H1 (cell line): ENCODE measurements at regions not wholly inside any gene's neighbourhood (a gene's known extent, or its start where the extent isn't known, plus 50 kb on each side); places are given as distances from the start of the nearest gene placed in this dataset.

ENCODE experiments used
- CTCF ChIA-PET: fragments of 300-600 bp; sonication (Branson Sonifier 250); formaldehyde crosslinking; loops from one replicate; lab custom pipeline; 2021; ENCODE audit not compliant: partially characterized antibody; lab: Charles Lee
- POLR2A ChIA-PET: fragments of 300-600 bp; sonication (Branson Sonifier 250); formaldehyde crosslinking; loops from one replicate; lab custom pipeline; 2021; ENCODE audit warnings: inconsistent platforms; ENCODE audit not compliant: partially characterized antibody; lab: Charles Lee
- DNase-seq, 2 experiments: peaks; one replicate each; pipeline versions ENCODE4 v3.0.0 to v3.0.0-alpha.2; 2010 to 2022; ENCODE audit warnings: low spot score in 2 of 2, low read depth in 1 of 2, mixed read lengths in 1 of 2
- FAIRE-seq: peaks from 2 replicates; lab custom pipeline; 2011; peaks lifted over from hg19 to GRCh38; lab: Jason Lieb, UNC
- H2AFZ ChIP-seq: 2 replicates; pipeline ENCODE4 v1.8.1; 2012; ENCODE audit warnings: low read length, inconsistent platforms
- H2AK5ac ChIP-seq: 2 replicates; pipeline ENCODE4 v1.6.1; 2013; ENCODE audit warnings: low read depth, low read length
- H2BK120ac ChIP-seq: replicated peaks from 2 replicates; pipeline ENCODE3; 2013; ENCODE audit warnings: low read depth, low read length, inconsistent platforms
- H2BK12ac ChIP-seq: 2 replicates; pipeline ENCODE4 v1.6.1; 2013; ENCODE audit warnings: low read depth, low read length
- H2BK15ac ChIP-seq: 2 replicates; pipeline ENCODE4 v1.6.1; 2013; ENCODE audit warnings: low read length
- H2BK20ac ChIP-seq: 2 replicates; pipeline ENCODE4 v1.6.1; 2013; ENCODE audit warnings: low read length
- H2BK5ac ChIP-seq: 2 replicates; pipeline ENCODE4 v1.6.1; 2013; ENCODE audit warnings: low read depth, low read length
- H3K14ac ChIP-seq: 2 replicates; pipeline ENCODE4 v1.6.1; 2013; ENCODE audit warnings: inconsistent platforms; ENCODE audit not compliant: insufficient read length
- H3K18ac ChIP-seq: 2 replicates; pipeline ENCODE4 v1.6.1; 2013; ENCODE audit warnings: low read length; ENCODE audit errors: extremely low read depth
- H3K23ac ChIP-seq: 2 replicates; pipeline ENCODE4 v1.6.1; 2013; ENCODE audit warnings: inconsistent platforms; ENCODE audit not compliant: insufficient read length
- H3K23me2 ChIP-seq: 2 replicates; pipeline ENCODE4 v1.6.1; 2013; ENCODE audit warnings: low read depth, low read length
- H3K27ac ChIP-seq: 2 replicates; pipeline ENCODE4 v1.6.1; 2011; ENCODE audit warnings: low read depth, low read length, inconsistent platforms
- H3K27me3 ChIP-seq, 4 experiments: replicated peaks in 1 of 4; 1 replicate in 1 of 4; 2 replicates in 3 of 4; pipeline versions ENCODE4 v1.6.1 to v1.8.1; 2011 to 2013; ENCODE audit warnings: low read length in 3 of 4, mild to moderate bottlenecking in 3 of 4, inconsistent platforms in 2 of 4, mixed read lengths in 2 of 4, moderate library complexity in 1 of 4; ENCODE audit not compliant: control insufficient read depth in 3 of 4, insufficient read depth in 3 of 4; ENCODE audit errors: extremely low read depth in 1 of 4
- H3K36me3 ChIP-seq, 4 experiments: 2 replicates each; pipeline versions ENCODE4 v1.6.1 to v1.8.1; 2011 to 2013; ENCODE audit warnings: mild to moderate bottlenecking in 4 of 4, low read length in 3 of 4, moderate library complexity in 2 of 4, control low read depth in 1 of 4, inconsistent platforms in 1 of 4; ENCODE audit not compliant: insufficient read depth in 4 of 4, control insufficient read depth in 2 of 4
- H3K4ac ChIP-seq: replicated peaks from 2 replicates; pipeline ENCODE3; 2013; ENCODE audit warnings: low read length, low read depth, mixed read lengths, inconsistent platforms; ENCODE audit not compliant: insufficient read length
- H3K4me1 ChIP-seq, 4 experiments: replicated peaks in 1 of 4; 1 replicate in 1 of 4; 2 replicates in 3 of 4; pipeline versions ENCODE4 v1.6.1 to v1.8.1; 2011 to 2013; ENCODE audit warnings: low read length in 3 of 4, inconsistent platforms in 2 of 4, mixed read lengths in 1 of 4; ENCODE audit not compliant: insufficient read depth in 4 of 4, control insufficient read depth in 3 of 4
- H3K4me2 ChIP-seq, 2 experiments: 2 replicates each; pipeline versions ENCODE4 v1.6.1 to v1.8.1; 2011 to 2013; ENCODE audit warnings: low read depth in 2 of 2, low read length in 2 of 2, control low read depth in 1 of 2, inconsistent platforms in 1 of 2, mild to moderate bottlenecking in 1 of 2; ENCODE audit not compliant: insufficient read depth in 1 of 2
- H3K4me3 ChIP-seq, 4 experiments: fragments of 200-600, 300-600 bp in 1 of 4; sonication (generic), shearing (Covaris generic), sonication (Bioruptor Twin) in 1 of 4; 2 replicates each; pipeline versions ENCODE4 v1.5.1 to v1.8.1; 2011 to 2016; ENCODE audit warnings: low read length in 4 of 4, low read depth in 3 of 4, control low read depth in 2 of 4, inconsistent platforms in 2 of 4, mild to moderate bottlenecking in 2 of 4, mixed read lengths in 1 of 4, moderate library complexity in 1 of 4; ENCODE audit not compliant: insufficient read depth in 2 of 4; ENCODE audit errors: extremely low read depth in 1 of 4
- H3K56ac ChIP-seq: replicated peaks from 2 replicates; pipeline ENCODE3; 2013; ENCODE audit warnings: low read depth, mild to moderate bottlenecking, mixed read lengths, low read length, inconsistent platforms; ENCODE audit not compliant: insufficient read length
- H3K79me1 ChIP-seq: 2 replicates; pipeline ENCODE4 v1.6.1; 2013; ENCODE audit warnings: low read depth, low read length, control low read depth
- H3K79me2 ChIP-seq, 2 experiments: 2 replicates each; pipeline versions ENCODE4 v1.6.1 to v1.8.1; 2012 to 2013; ENCODE audit warnings: low read length in 2 of 2, mild to moderate bottlenecking in 2 of 2, inconsistent platforms in 1 of 2; ENCODE audit not compliant: insufficient read depth in 2 of 2, control insufficient read depth in 1 of 2
- H3K9ac ChIP-seq, 4 experiments: replicated peaks in 1 of 4; 1 replicate in 1 of 4; 2 replicates in 3 of 4; pipeline versions ENCODE4 v1.6.1 to v1.8.1; 2011 to 2013; ENCODE audit warnings: low read depth in 3 of 4, low read length in 3 of 4, control low read depth in 2 of 4, mild to moderate bottlenecking in 2 of 4, moderate library complexity in 2 of 4, inconsistent platforms in 1 of 4; ENCODE audit errors: extremely low read depth in 1 of 4
- H3K9me3 ChIP-seq, 2 experiments: 2 replicates each; pipeline versions ENCODE4 v1.6.1 to v1.8.1; 2012 to 2013; ENCODE audit warnings: mild to moderate bottlenecking in 2 of 2, moderate library complexity in 2 of 2, control low read depth in 1 of 2, inconsistent platforms in 1 of 2, low read depth in 1 of 2, low read length in 1 of 2, mixed read lengths in 1 of 2; ENCODE audit not compliant: insufficient read depth in 2 of 2
- H4K20me1 ChIP-seq, 2 experiments: replicated peaks in 1 of 2; 2 replicates each; pipeline versions ENCODE3 to v1.8.1; 2011 to 2013; ENCODE audit warnings: inconsistent platforms in 2 of 2, low read length in 2 of 2, mild to moderate bottlenecking in 1 of 2; ENCODE audit not compliant: insufficient read depth in 2 of 2, control insufficient read depth in 1 of 2
- H4K5ac ChIP-seq: 2 replicates; pipeline ENCODE4 v1.6.1; 2013; ENCODE audit warnings: low read length, low read depth, mixed read lengths, inconsistent platforms; ENCODE audit not compliant: insufficient read length
- H4K8ac ChIP-seq: 2 replicates; pipeline ENCODE4 v1.8.0; 2013; ENCODE audit warnings: mild to moderate bottlenecking, moderate library complexity, low read length, inconsistent platforms; ENCODE audit not compliant: insufficient read depth; ENCODE audit errors: extremely low read depth
- H4K91ac ChIP-seq: replicated peaks from 2 replicates; pipeline ENCODE3; 2013; ENCODE audit warnings: low read length, mixed read lengths, inconsistent platforms; ENCODE audit not compliant: insufficient read length
- CBX5 ChIP-seq: fragments of 300-800, 300-1000 bp; sonication (generic); IDR thresholded peaks from 2 replicates; pipeline ENCODE4 v1.7.1; 2016; ENCODE audit warnings: antibody characterized with exemption, low read length, low read depth
- CREB1 ChIP-seq: IDR thresholded peaks from 2 replicates; pipeline ENCODE4 v1.6.1; 2012; ENCODE audit warnings: inconsistent platforms
- CTCF ChIP-seq, 3 experiments: IDR thresholded peaks; 1 replicate in 2 of 3; 2 replicates in 1 of 3; pipeline versions ENCODE4 v1.5.1 to v1.6.1; 2011; ENCODE audit warnings: low read length in 3 of 3, mild to moderate bottlenecking in 3 of 3, inconsistent platforms in 2 of 3, low read depth in 1 of 3, moderate library complexity in 1 of 3; ENCODE audit not compliant: insufficient read depth in 1 of 3; ENCODE audit errors: control extremely low read depth in 1 of 3
- JUN ChIP-seq: IDR thresholded peaks from 2 replicates; pipeline ENCODE4 v1.6.1; 2011; ENCODE audit warnings: low read depth, mild to moderate bottlenecking, improper control_type of control experiment, low read length
- KDM5A ChIP-seq: fragments of 200-600 bp; IDR thresholded peaks from 2 replicates; pipeline ENCODE4 v1.7.1; 2012; ENCODE audit warnings: mild to moderate bottlenecking, low read length, inconsistent platforms, mixed read lengths
- NANOG ChIP-seq: IDR thresholded peaks from 2 replicates; pipeline ENCODE4 v1.6.1; 2011; ENCODE audit warnings: low read length, low read depth, mild to moderate bottlenecking, inconsistent platforms; ENCODE audit not compliant: insufficient read depth, poor library complexity, severe bottlenecking
- POU5F1 ChIP-seq: IDR thresholded peaks from 2 replicates; pipeline ENCODE4 v1.6.1; 2011; ENCODE audit warnings: low read depth, mild to moderate bottlenecking, low read length, moderate library complexity
- RXRA ChIP-seq: IDR thresholded peaks from 2 replicates; pipeline ENCODE4 v1.6.1; 2011; ENCODE audit warnings: low read depth, mild to moderate bottlenecking, low read length, moderate library complexity; ENCODE audit not compliant: insufficient read depth
- SIN3A ChIP-seq, 2 experiments: IDR thresholded peaks in 1 of 2; conservative IDR thresholded peaks in 1 of 2; 2 replicates each; pipeline ENCODE4 v1.6.1; 2011 to 2012; ENCODE audit warnings: low read length in 2 of 2, improper control_type of control experiment in 1 of 2, low read depth in 1 of 2, mild to moderate bottlenecking in 1 of 2
- SIRT6 ChIP-seq: IDR thresholded peaks from one replicate; pipeline ENCODE4 v1.7.1; 2012; ENCODE audit warnings: low read length, inconsistent platforms
- WGBS, 2 experiments: shearing (Covaris generic) in 1 of 2; methylation state at CpG; one replicate each; pipeline versions ENCODE4 v1.1.6 to v1.1.7; 2013 to 2015; ENCODE audit warnings: low lambda C conversion rate in 2 of 2, mixed read lengths in 2 of 2, inconsistent platforms in 1 of 2, low coverage in 1 of 2, missing lambda C conversion rate in 1 of 2; ENCODE audit not compliant: insufficient replicate concordance in 2 of 2, insufficient coverage in 1 of 2, insufficient read length in 1 of 2; ENCODE audit errors: extremely low coverage in 1 of 2, missing lambda C conversion rate in 1 of 2; 5-methylcytosine and 5-hydroxymethylcytosine counted together
- TF ChIP-seq, protein P1 (sequence below): IDR thresholded peaks from 2 replicates; pipeline ENCODE4 v1.6.1; 2012; ENCODE audit warnings: low read length, inconsistent platforms

- no peak overlapping the region for H2AFZ ChIP-seq
- no peak overlapping the region for H3K4ac ChIP-seq
- no peak overlapping the region for H3K4me2 ChIP-seq
- H3K27ac ChIP-seq = no peak overlapping the region
- WGBS, 2 experiments = 91% methylated on average over 3 of the region's 3 CpGs; no CpG with 5 or more reads in 1 of the 2 experiments
- H2BK20ac ChIP-seq = no peak overlapping the region
- no peaks in the 10 kb centered on the region for H3K36me3 ChIP-seq
- no peak overlapping the region for H2BK15ac ChIP-seq
- no peaks in the 10 kb centered on the region for H3K79me2 ChIP-seq
- no peak overlapping the region for H2BK5ac ChIP-seq
- H3K56ac ChIP-seq = no peak overlapping the region
- FAIRE-seq (no peak), DNase-seq (no peak)
- no peaks in the 10 kb centered on the region for H3K23me2 ChIP-seq
- H4K8ac ChIP-seq = no peak overlapping the region
- no peak overlapping the region for H4K5ac ChIP-seq
- no peak overlapping the region for H2AK5ac ChIP-seq
- H4K91ac ChIP-seq = no peak overlapping the region
- no peak overlapping the region for H3K4me3 ChIP-seq
- ChIA-PET CTCF (no interaction called here), POLR2A (no interaction called here)
- no peaks in the 10 kb centered on the region for H4K20me1 ChIP-seq
- no peak overlapping the region for H3K9ac ChIP-seq
- H3K14ac ChIP-seq = no peak overlapping the region
- no peak overlapping the region for H2BK12ac ChIP-seq
- no peak overlapping the region for H3K23ac ChIP-seq
- H3K4me1 ChIP-seq = no peaks in the 10 kb centered on the region
- no peak overlapping the region for H2BK120ac ChIP-seq
- no peaks in the 10 kb centered on the region for H3K79me1 ChIP-seq
- no peak overlapping the region for H3K18ac ChIP-seq
- H3K9me3 ChIP-seq = peaks cover 0 to 11% of the 10 kb centered on the region in 2 experiments; a peak in 2 of 4 replicates
- no peaks in the 10 kb centered on the region for H3K27me3 ChIP-seq
- no peak for TF ChIP-seq POU5F1
- TF ChIP-seq RXRA = no peak
- TF ChIP-seq, protein P1, sequence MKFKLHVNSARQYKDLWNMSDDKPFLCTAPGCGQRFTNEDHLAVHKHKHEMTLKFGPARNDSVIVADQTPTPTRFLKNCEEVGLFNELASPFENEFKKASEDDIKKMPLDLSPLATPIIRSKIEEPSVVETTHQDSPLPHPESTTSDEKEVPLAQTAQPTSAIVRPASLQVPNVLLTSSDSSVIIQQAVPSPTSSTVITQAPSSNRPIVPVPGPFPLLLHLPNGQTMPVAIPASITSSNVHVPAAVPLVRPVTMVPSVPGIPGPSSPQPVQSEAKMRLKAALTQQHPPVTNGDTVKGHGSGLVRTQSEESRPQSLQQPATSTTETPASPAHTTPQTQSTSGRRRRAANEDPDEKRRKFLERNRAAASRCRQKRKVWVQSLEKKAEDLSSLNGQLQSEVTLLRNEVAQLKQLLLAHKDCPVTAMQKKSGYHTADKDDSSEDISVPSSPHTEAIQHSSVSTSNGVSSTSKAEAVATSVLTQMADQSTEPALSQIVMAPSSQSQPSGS = no peak
- TF ChIP-seq NANOG = no peak
- no peak for TF ChIP-seq CBX5
- TF ChIP-seq SIRT6 = no peak
- TF ChIP-seq JUN = no peak
- no peak for TF ChIP-seq KDM5A
- no peak for TF ChIP-seq SIN3A (conservative IDR thresholded peaks at IDR 0.05 in 1 of 2, IDR thresholded peaks at IDR 0.05 in 1 of 2; ENCODE audit: low read depth in 1 of 2, low read length in 2 of 2)
- no peak for TF ChIP-seq CTCF (IDR thresholded peaks at IDR 0.05; ENCODE audit: control extremely low read depth in 1 of 3, insufficient read depth in 1 of 3, low read depth in 1 of 3, low read length in 3 of 3)
- no peak for TF ChIP-seq CREB1
Measured at GRCh38 chr2:147575106-147575505, 269.7 kb upstream of the ACVR2A start.
